WERI-Rb-1 (cell line): ENCODE measurements at regions not wholly inside any gene's neighbourhood (a gene's known extent, or its start where the extent isn't known, plus 50 kb on each side); places are given as distances from the start of the nearest gene placed in this dataset.
"Not testable (repeated sequence)": the region's sequence is repeated elsewhere in the genome, so short reads cannot be mapped to it uniquely, and the experiment has no call there.

Experiments
- DNase-seq: peaks from one replicate; pipeline ENCODE4 v3.0.0-alpha.2; 2020
- H3K27ac ChIP-seq: fragments of 250-450 bp; sonication (Bioruptor Pico); 2 replicates; pipeline ENCODE4 v1.5.1; 2020; ENCODE audit warnings: mild to moderate bottlenecking, moderate library complexity
- H3K27me3 ChIP-seq: fragments of 250-450 bp; sonication (Bioruptor Pico); 2 replicates; pipeline ENCODE4 v1.5.1; 2021; ENCODE audit warnings: mild to moderate bottlenecking, low read depth, moderate library complexity; ENCODE audit not compliant: insufficient read depth, severe bottlenecking
- H3K36me3 ChIP-seq: fragments of 250-450 bp; sonication (Bioruptor Pico); 2 replicates; pipeline ENCODE4 v1.5.1; 2020; ENCODE audit warnings: mild to moderate bottlenecking, moderate library complexity
- H3K4me3 ChIP-seq: 2 replicates; pipeline ENCODE4 v1.5.1; 2011; ENCODE audit warnings: low read depth, mild to moderate bottlenecking, control low read depth, low read length
- H3K9me3 ChIP-seq: fragments of 250-450 bp; sonication (Bioruptor Pico); 2 replicates; pipeline ENCODE4 v1.5.1; 2021; ENCODE audit warnings: mild to moderate bottlenecking, moderate library complexity; ENCODE audit not compliant: severe bottlenecking
- TF ChIP-seq, protein P1 (sequence below): IDR thresholded peaks from 2 replicates; pipeline ENCODE4 v1.5.1; 2011; ENCODE audit warnings: low read depth, mild to moderate bottlenecking, control low read depth, inconsistent platforms, low read length

DNA sequence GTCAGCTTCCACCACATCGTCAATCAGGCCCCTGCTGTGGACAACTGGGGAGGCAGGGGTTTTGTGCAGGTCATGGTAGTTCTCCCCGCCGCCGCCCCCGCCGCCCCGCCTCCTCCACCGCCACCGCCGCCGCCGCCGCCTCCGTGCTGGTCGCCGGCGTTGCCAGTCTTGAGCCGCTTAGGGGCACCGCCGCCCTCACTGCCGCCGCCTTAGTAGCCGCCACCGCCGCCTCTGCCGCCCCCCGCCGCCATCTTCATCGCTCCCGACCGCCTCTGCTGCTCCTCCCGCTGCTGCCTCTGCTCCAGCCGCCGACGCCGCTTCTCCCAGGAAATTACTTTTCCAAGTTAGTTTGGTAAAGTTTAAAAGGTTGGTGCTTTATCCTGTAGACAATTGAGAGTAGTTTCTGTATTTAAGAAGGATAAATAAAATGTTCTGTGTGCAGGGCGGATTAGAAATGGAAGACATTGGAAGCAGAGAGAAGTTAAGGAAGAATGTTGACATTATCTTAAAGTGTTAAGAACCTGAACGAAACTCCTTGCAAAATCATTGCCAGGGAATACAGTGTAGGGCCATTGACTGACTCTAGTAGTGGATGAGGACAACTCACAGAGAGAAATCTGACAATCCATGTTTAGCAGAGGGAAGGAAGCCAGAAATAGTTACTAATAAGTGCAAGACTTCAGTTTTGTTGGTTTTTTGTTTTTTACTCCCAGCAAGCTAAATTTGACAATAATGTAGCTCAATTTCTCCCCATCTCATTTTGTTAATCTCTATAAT is 53.0 kb upstream of the GOLGA8A start:
- no peaks in the 10 kb centered on the region for H3K27me3 ChIP-seq
- H3K27ac ChIP-seq = no peak overlapping the region
- TF ChIP-seq, protein P1, sequence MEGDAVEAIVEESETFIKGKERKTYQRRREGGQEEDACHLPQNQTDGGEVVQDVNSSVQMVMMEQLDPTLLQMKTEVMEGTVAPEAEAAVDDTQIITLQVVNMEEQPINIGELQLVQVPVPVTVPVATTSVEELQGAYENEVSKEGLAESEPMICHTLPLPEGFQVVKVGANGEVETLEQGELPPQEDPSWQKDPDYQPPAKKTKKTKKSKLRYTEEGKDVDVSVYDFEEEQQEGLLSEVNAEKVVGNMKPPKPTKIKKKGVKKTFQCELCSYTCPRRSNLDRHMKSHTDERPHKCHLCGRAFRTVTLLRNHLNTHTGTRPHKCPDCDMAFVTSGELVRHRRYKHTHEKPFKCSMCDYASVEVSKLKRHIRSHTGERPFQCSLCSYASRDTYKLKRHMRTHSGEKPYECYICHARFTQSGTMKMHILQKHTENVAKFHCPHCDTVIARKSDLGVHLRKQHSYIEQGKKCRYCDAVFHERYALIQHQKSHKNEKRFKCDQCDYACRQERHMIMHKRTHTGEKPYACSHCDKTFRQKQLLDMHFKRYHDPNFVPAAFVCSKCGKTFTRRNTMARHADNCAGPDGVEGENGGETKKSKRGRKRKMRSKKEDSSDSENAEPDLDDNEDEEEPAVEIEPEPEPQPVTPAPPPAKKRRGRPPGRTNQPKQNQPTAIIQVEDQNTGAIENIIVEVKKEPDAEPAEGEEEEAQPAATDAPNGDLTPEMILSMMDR = no peak
- no peaks in the 10 kb centered on the region for H3K9me3 ChIP-seq
- no peaks in the 10 kb centered on the region for H3K36me3 ChIP-seq
- H3K4me3 ChIP-seq = no peak overlapping the region
- no peak for DNase-seq

DNA sequence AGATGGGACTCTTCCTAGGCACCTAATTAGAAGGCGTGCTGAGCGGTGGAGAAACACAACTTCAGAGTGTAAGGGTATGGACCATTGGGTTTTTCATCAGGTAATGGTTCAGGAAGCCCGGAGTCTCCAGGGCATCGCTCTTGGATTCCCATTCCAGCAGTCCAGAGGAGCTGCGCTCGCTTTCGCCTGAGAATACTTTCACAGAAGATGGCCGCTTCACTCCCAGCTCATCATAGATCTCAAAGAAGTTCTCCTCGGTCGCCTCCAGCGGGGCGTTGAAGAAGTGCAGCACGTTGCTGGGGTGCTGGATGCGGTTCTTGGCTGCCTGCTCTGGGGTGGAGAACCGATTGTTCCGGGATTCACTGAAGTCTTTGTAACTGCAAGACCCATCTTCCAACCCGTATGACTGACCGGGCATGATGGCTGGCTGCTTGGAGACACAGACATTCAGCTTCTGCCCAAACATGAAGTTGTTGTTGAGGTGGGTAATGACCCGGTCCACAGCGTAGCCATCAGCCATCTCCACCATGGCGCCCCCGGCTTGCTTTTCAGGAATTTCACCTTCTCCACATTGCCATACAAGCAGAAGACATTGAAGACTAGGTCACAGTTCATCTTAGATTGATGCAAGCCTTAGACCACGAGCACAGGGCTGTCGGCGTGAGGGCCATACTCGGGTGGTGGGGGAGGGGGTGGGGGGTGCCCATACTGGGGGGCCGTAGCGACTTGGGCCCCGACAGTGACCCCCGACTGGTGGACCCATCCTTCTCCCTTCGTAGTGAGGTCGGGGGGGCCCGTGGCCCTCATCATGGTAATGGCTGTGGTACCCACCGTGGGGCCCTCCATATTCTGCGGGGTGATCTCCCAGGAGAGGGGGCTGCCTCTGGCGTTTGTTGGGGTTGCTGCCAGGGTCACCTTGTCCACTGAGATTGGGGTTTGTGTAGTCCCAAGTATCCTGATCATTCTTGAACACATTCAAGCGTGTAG is 51.7 kb upstream of the GOLGA8A start:
- not testable (repeated sequence) for H3K27ac ChIP-seq, H3K9me3 ChIP-seq, H3K27me3 ChIP-seq, DNase-seq, H3K4me3 ChIP-seq, H3K36me3 ChIP-seq
